ENCODE measurements at regions not wholly inside any gene's neighbourhood (a gene's known extent, or its start where the extent isn't known, plus 50 kb on each side); places are given as distances from the start of the nearest gene placed in this dataset.

DNA sequence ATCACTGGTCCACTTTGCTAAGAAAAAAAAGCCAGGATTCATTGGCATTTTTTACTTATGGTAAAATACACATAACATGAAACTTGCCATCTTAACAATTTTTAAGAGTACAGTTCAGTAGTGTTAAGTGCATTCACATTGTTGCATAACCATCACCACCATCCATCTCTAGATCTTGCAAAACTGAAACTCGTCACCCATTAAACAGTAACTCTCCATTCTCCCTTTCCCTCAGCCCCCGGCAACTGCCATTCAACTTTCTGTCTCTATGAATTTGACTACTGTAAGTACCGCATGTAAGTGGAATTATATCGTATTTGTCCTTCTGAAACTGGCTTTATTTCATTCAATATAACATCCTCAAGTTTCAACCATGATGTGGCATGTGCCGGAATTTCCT lies 56.3 kb upstream of the LNX1 start:
- WGBS, 2 donors = 91 to 95% methylated on average over 5 of the region's 5 CpGs
- DNase-seq = no peak
- intact Hi-C loops (cut with DNase I) = no loop called here
- no peaks in the 10 kb centered on the region for H3K9me3 ChIP-seq
- TF ChIP-seq, protein P1, sequence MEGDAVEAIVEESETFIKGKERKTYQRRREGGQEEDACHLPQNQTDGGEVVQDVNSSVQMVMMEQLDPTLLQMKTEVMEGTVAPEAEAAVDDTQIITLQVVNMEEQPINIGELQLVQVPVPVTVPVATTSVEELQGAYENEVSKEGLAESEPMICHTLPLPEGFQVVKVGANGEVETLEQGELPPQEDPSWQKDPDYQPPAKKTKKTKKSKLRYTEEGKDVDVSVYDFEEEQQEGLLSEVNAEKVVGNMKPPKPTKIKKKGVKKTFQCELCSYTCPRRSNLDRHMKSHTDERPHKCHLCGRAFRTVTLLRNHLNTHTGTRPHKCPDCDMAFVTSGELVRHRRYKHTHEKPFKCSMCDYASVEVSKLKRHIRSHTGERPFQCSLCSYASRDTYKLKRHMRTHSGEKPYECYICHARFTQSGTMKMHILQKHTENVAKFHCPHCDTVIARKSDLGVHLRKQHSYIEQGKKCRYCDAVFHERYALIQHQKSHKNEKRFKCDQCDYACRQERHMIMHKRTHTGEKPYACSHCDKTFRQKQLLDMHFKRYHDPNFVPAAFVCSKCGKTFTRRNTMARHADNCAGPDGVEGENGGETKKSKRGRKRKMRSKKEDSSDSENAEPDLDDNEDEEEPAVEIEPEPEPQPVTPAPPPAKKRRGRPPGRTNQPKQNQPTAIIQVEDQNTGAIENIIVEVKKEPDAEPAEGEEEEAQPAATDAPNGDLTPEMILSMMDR (IDR thresholded peaks at IDR 0.05) = no peak
- TF ChIP-seq EP300 (IDR thresholded peaks at IDR 0.05) (no peak), POLR2A (IDR thresholded peaks at IDR 0.05) (no peak), POLR2AphosphoS5 (IDR thresholded peaks at IDR 0.05) (no peak)
- no peaks in the 10 kb centered on the region for H3K27me3 ChIP-seq
- H3K4me3 ChIP-seq = no peak overlapping the region
- H3K4me1 ChIP-seq = peaks cover 0 to 13% (median 11%) of the 10 kb centered on the region in 4 donors
- no peak overlapping the region for H3K27ac ChIP-seq
- H3K36me3 ChIP-seq = no peaks in the 10 kb centered on the region

DNA sequence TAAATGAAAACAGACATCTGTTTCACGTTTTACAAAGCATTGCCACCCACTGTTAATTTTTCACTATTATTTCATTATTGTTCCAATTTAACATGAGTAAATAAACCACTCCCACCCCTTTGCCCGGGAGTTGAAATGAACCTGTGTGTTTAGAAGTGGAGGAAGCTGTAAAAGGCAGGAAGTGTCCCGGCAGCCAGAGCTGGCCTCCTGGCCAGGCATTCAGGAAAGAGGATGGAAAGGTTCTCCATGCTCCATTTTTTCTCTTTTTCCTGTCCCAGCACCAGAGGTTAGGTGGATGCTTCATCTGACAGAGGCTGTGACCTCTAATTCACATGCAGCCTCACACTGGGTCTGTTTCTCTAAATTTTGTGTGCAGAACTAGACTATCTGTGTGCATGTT lies 55.5 kb upstream of the LNX1 start:
- WGBS, 2 donors = 4 to 22% methylated on average over 3 of the region's 3 CpGs
- intact Hi-C loops (cut with DNase I) = no loop called here

DNA sequence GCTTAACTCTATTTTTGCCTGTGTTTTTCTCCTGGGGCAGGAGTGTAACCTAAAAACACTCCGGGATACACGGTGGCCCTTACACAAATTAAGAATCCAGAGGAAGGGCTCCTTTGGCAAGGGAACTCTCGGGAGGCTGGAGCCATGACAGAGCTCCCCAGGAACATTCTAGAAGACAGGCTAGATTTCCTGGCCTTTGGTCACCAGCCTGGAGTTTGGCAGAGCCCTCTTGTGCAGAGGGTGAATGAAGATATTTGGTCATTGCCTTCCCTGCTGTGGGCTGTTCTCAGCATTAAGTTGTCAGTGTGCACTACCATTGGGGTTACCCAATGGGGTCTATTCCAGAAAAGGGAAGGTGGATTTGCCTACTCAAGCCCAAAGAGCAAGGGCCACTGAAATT lies 53.8 kb upstream of the LNX1 start:
- no peak overlapping the region for H3K27ac ChIP-seq
- 17 to 73% methylated on average over 3 of the region's 3 CpGs for WGBS, 2 donors
- H3K4me1 ChIP-seq = peaks cover 0 to 14% (median 9%) of the 10 kb centered on the region in 4 donors
- TF ChIP-seq, protein P1 (IDR thresholded peaks at IDR 0.05) = no peak
- TF ChIP-seq POLR2A (IDR thresholded peaks at IDR 0.05) (no peak), EP300 (IDR thresholded peaks at IDR 0.05) (no peak)
- no peaks in the 10 kb centered on the region for H3K36me3 ChIP-seq
- intact Hi-C loops (cut with DNase I) = no loop called here
- H3K9me3 ChIP-seq = no peaks in the 10 kb centered on the region
- no peak overlapping the region for H3K4me3 ChIP-seq
- DNase-seq = no peak
- no peaks in the 10 kb centered on the region for H3K27me3 ChIP-seq

More for the DNA sequence above, 55.5 kb upstream of the LNX1 start:
- H3K27me3 ChIP-seq = no peaks in the 10 kb centered on the region
- peaks cover 0 to 12% (median 10%) of the 10 kb centered on the region in 4 donors for H3K4me1 ChIP-seq
- H3K36me3 ChIP-seq = no peaks in the 10 kb centered on the region
- no peak for DNase-seq
- H3K4me3 ChIP-seq = no peak overlapping the region
- H3K9me3 ChIP-seq = no peaks in the 10 kb centered on the region
- no peak for TF ChIP-seq POLR2AphosphoS5 (IDR thresholded peaks at IDR 0.05)
- TF ChIP-seq POLR2A (IDR thresholded peaks at IDR 0.05) = no peak
- TF ChIP-seq, protein P1 (IDR thresholded peaks at IDR 0.05) = no peak
- TF ChIP-seq EP300 (IDR thresholded peaks at IDR 0.05) = no peak
- no peak overlapping the region for H3K27ac ChIP-seq

DNA sequence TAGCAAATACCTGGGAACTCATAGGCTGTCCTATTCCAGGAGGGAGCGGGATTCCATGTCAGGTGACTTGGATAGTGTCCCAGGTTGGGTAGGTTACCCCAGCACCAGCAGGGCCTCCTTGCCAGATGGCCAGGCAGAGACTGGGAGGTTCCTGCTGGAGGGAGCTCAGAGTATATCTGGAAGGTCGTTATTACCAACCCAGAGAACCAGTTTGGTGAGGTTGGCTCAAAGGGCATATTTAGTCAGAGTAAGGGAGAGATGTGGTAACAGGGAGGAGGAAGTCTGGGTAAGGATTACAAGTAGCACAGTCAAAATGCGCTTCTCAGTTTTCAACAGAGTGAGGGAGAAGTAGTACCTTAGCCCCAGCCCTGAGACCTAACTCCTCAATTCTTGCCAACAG lies 53.3 kb upstream of the LNX1 start:
- Histone ChIP-seq H3K4me1 (peaks cover 0 to 12% (median 9%) of the 10 kb centered on the region in 4 donors), H3K9me3 (no peaks in the 10 kb centered on the region), H3K27me3 (no peaks in the 10 kb centered on the region), H3K4me3 (no peak overlapping the region), H3K27ac (no peak overlapping the region), H3K36me3 (no peaks in the 10 kb centered on the region)
- TF ChIP-seq POLR2AphosphoS5 (IDR thresholded peaks at IDR 0.05) (no peak), EP300 (IDR thresholded peaks at IDR 0.05) (no peak), POLR2A (IDR thresholded peaks at IDR 0.05) (no peak)
- TF ChIP-seq, protein P1 (IDR thresholded peaks at IDR 0.05) = no peak
- intact Hi-C loops (cut with DNase I) = no loop called here
- 16 to 57% methylated on average over 3 of the region's 3 CpGs for WGBS, 2 donors
- no peak for DNase-seq
